Choroid plexus epithelial cell (primary cell): ENCODE measurements at regions not wholly inside any gene's neighbourhood (a gene's known extent, or its start where the extent isn't known, plus 50 kb on each side); places are given as distances from the start of the nearest gene placed in this dataset.
"Not testable (repeated sequence)": the region's sequence is repeated elsewhere in the genome, so short reads cannot be mapped to it uniquely, and the experiment has no call there.

Source experiments
- DNase-seq: peaks from one replicate; pipeline ENCODE4 v3.0.0-alpha.2; 2010; ENCODE audit warnings: low read depth
- H3K4me3 ChIP-seq: 2 replicates; pipeline ENCODE4 v1.5.1; 2011; ENCODE audit warnings: low read depth, mild to moderate bottlenecking, control low read depth, low read length, moderate library complexity
- CTCF ChIP-seq: conservative IDR thresholded peaks from 2 replicates; pipeline ENCODE4 v1.5.1; 2011; ENCODE audit warnings: low read depth, mild to moderate bottlenecking, control low read depth, inconsistent platforms, low read length, moderate library complexity

GRCh38 chr4:111323916-111324315, 701.0 kb upstream of the PITX2 start:
- no peak overlapping the region for H3K4me3 ChIP-seq
- DNase-seq: peak; percentile 24
- no peak for TF ChIP-seq CTCF

- no peak overlapping the region for H3K4me3 ChIP-seq
- no peak for TF ChIP-seq CTCF
- DNase-seq: no peak
Measured at GRCh38 chr4:111326450-111326849, 703.6 kb upstream of the PITX2 start.

GRCh38 chr4:111330786-111331185, 707.9 kb upstream of the PITX2 start:
- no peak for DNase-seq
- no peak for TF ChIP-seq CTCF
- H3K4me3 ChIP-seq: no peak overlapping the region

GRCh38 chr4:111334361-111334760, 711.5 kb upstream of the PITX2 start:
- no peak for DNase-seq
- H3K4me3 ChIP-seq: no peak overlapping the region
- TF ChIP-seq CTCF: no peak

- not testable (repeated sequence) for DNase-seq, H3K4me3 ChIP-seq
Measured at GRCh38 chr4:111337186-111337876, 714.5 kb upstream of the PITX2 start.

GRCh38 chr4:111359602-111360001, 736.7 kb upstream of the PITX2 start:
- TF ChIP-seq CTCF: no peak
- no peak overlapping the region for H3K4me3 ChIP-seq
- DNase-seq: no peak

- TF ChIP-seq CTCF: no peak
- no peak for DNase-seq
- no peak overlapping the region for H3K4me3 ChIP-seq
Measured at GRCh38 chr4:111360906-111361305, 738.0 kb upstream of the PITX2 start.
